ENCODE measurements at regions not wholly inside any gene's neighbourhood (a gene's known extent, or its start where the extent isn't known, plus 50 kb on each side); places are given as distances from the start of the nearest gene placed in this dataset.
A peak's percentile ranks its signal among the peaks of the same experiment; 100 is the strongest.

GRCh38 chr17:33750943-33751701, 458.0 kb upstream of the ASIC2 start:
- intact Hi-C loops (cut with DNase I, micrococcal nuclease) = no loop called here

DNA sequence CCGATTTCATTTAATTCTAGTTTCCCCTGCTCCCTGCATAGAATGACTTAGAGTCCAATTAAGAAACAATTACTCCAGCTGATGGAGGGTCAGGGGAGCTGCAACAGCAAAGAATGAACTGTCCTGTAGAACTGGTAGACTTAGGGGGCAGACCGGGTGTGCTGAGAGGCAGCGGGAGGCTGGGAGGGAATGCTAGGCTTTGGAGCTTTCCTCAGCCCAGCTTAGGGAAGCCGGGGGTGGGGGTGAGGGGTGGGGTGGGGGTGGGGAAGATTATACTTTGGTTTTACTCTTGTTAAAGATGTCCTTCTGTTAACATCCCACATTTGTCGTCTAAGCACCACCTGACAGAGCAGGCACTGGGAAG, 458.6 kb upstream of the ASIC2 start:
- Histone ChIP-seq H3K36me3 (ENCODE audit: low read depth) (no peaks in the 10 kb centered on the region), H3K4me1 (ENCODE audit: low read depth) (no peaks in the 10 kb centered on the region), H3K4me3 (no peak overlapping the region), H3K9me3 (no peaks in the 10 kb centered on the region)
- no peak for DNase-seq
- no peak for TF ChIP-seq CTCF (IDR thresholded peaks at IDR 0.05)
- intact Hi-C loops (cut with DNase I, micrococcal nuclease) = no loop called here
- no peak for ATAC-seq

More at GRCh38 chr17:33750943-33751701, 458.0 kb upstream of the ASIC2 start:
- no peaks in the 10 kb centered on the region for H3K36me3 ChIP-seq (ENCODE audit: low read depth)
- no peak overlapping the region for H3K4me3 ChIP-seq
- H3K4me1 ChIP-seq (ENCODE audit: low read depth) = no peaks in the 10 kb centered on the region
- TF ChIP-seq CTCF (IDR thresholded peaks at IDR 0.05) = peak; percentile 79
- ATAC-seq = peak; percentile 76
- DNase-seq = peak; percentile 39 to 77 (median 45)
- no peaks in the 10 kb centered on the region for H3K9me3 ChIP-seq

DNA sequence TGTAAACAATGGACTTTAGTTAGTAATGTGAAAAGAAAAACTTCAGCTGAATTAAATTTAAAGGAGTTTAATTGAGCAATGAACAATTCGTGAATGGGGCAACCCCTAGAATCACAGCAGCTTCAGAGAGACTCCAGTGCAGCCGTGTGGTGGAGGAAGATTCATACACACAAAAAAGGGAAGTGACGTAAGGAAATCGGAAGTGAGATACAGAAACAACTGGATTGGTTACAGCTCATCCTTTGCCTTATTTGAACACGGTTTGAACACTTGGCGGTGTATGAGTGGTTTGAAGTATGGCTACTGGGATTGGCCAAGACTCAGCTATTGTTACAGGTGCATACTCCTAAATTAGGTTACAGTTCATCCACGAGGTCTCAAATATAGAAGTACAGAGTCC, 460.4 kb upstream of the ASIC2 start:
- Histone ChIP-seq H3K36me3 (ENCODE audit: low read depth) (no peaks in the 10 kb centered on the region), H3K4me3 (no peak overlapping the region), H3K9me3 (no peaks in the 10 kb centered on the region), H3K4me1 (ENCODE audit: low read depth) (no peaks in the 10 kb centered on the region)
- DNase-seq (no peak), ATAC-seq (no peak)
- intact Hi-C loops (cut with DNase I, micrococcal nuclease) = no loop called here
- TF ChIP-seq CTCF (IDR thresholded peaks at IDR 0.05) = no peak

GRCh38 chr17:33756021-33756420, 462.9 kb upstream of the ASIC2 start:
- DNase-seq = no peak
- no peak for ATAC-seq
- Histone ChIP-seq H3K4me3 (no peak overlapping the region), H3K36me3 (ENCODE audit: low read depth) (no peaks in the 10 kb centered on the region), H3K9me3 (no peaks in the 10 kb centered on the region), H3K4me1 (ENCODE audit: low read depth) (no peaks in the 10 kb centered on the region)
- no peak for TF ChIP-seq CTCF (IDR thresholded peaks at IDR 0.05)
- intact Hi-C loops (cut with DNase I, micrococcal nuclease) = no loop called here

DNA sequence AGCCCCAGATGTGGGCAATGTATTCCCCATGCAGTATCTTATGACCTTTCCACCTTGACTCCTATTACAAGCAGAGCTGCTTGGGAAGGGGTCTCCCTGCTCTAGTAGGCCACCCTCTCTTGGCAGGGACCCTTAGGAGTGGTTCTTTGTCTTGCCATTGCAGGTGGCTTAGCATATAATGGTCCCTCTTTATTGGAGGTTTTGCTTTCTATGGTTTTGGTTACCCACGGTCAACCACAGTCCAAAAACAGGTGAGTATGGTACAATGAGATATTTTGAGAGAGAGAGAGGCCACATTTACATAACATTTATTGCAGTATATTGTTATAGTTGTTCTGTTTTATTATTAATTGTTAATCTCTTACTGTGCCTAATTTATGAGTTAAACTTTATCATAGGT, 472.8 kb upstream of the ASIC2 start:
- ATAC-seq = no peak
- no peak for DNase-seq
- no peaks in the 10 kb centered on the region for H3K36me3 ChIP-seq (ENCODE audit: low read depth)
- no peak for TF ChIP-seq CTCF (IDR thresholded peaks at IDR 0.05)
- no peaks in the 10 kb centered on the region for H3K4me1 ChIP-seq (ENCODE audit: low read depth)
- no peak overlapping the region for H3K4me3 ChIP-seq
- intact Hi-C loops (cut with DNase I, micrococcal nuclease) = no loop called here
- H3K9me3 ChIP-seq = no peaks in the 10 kb centered on the region

GRCh38 chr17:33766721-33767120, 473.6 kb upstream of the ASIC2 start:
- DNase-seq (no peak), ATAC-seq (no peak)
- no peaks in the 10 kb centered on the region for H3K36me3 ChIP-seq (ENCODE audit: low read depth)
- no peaks in the 10 kb centered on the region for H3K9me3 ChIP-seq
- intact Hi-C loops (cut with DNase I, micrococcal nuclease) = no loop called here
- H3K4me1 ChIP-seq (ENCODE audit: low read depth) = no peaks in the 10 kb centered on the region
- TF ChIP-seq CTCF (IDR thresholded peaks at IDR 0.05) = no peak
- H3K4me3 ChIP-seq = no peak overlapping the region
